ENCODE measurements at regions not wholly inside any gene's neighbourhood (a gene's known extent, or its start where the extent isn't known, plus 50 kb on each side); places are given as distances from the start of the nearest gene placed in this dataset.

GRCh38 chr3:81853431-81853830 lies 92.0 kb upstream of the GBE1 start:
- H3K4me3 ChIP-seq = no peak overlapping the region
- TF ChIP-seq, protein P1, sequence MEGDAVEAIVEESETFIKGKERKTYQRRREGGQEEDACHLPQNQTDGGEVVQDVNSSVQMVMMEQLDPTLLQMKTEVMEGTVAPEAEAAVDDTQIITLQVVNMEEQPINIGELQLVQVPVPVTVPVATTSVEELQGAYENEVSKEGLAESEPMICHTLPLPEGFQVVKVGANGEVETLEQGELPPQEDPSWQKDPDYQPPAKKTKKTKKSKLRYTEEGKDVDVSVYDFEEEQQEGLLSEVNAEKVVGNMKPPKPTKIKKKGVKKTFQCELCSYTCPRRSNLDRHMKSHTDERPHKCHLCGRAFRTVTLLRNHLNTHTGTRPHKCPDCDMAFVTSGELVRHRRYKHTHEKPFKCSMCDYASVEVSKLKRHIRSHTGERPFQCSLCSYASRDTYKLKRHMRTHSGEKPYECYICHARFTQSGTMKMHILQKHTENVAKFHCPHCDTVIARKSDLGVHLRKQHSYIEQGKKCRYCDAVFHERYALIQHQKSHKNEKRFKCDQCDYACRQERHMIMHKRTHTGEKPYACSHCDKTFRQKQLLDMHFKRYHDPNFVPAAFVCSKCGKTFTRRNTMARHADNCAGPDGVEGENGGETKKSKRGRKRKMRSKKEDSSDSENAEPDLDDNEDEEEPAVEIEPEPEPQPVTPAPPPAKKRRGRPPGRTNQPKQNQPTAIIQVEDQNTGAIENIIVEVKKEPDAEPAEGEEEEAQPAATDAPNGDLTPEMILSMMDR (IDR thresholded peaks at IDR 0.05) = no peak
- no peak for TF ChIP-seq POLR2A (IDR thresholded peaks at IDR 0.05)
- TF ChIP-seq POLR2AphosphoS5 (IDR thresholded peaks at IDR 0.05) = no peak
- no peak for TF ChIP-seq EP300 (IDR thresholded peaks at IDR 0.05)
- no peak overlapping the region for H3K27ac ChIP-seq
- ATAC-seq = no peak
- H3K4me1 ChIP-seq = no peaks in the 10 kb centered on the region
- 57 to 75% methylated on average over 3 of the region's 3 CpGs for WGBS, 2 donors (ENCODE audit: low coverage in 1 of 2)
- H3K9me3 ChIP-seq = no peaks in the 10 kb centered on the region
- no peaks in the 10 kb centered on the region for H3K27me3 ChIP-seq
- no peaks in the 10 kb centered on the region for H3K36me3 ChIP-seq

GRCh38 chr3:81851176-81851575 lies 89.7 kb upstream of the GBE1 start:
- Histone ChIP-seq H3K27me3 (no peaks in the 10 kb centered on the region), H3K4me1 (no peaks in the 10 kb centered on the region), H3K9me3 (no peaks in the 10 kb centered on the region), H3K36me3 (no peaks in the 10 kb centered on the region), H3K27ac (no peak overlapping the region), H3K4me3 (no peak overlapping the region)
- no peak for ATAC-seq
- TF ChIP-seq, protein P1 (IDR thresholded peaks at IDR 0.05) = no peak
- TF ChIP-seq EP300 (IDR thresholded peaks at IDR 0.05) (no peak), POLR2A (IDR thresholded peaks at IDR 0.05) (no peak), POLR2AphosphoS5 (IDR thresholded peaks at IDR 0.05) (no peak)

- WGBS, 2 donors (ENCODE audit: low coverage in 1 of 2) = 93% methylated on average over 1 of the region's 1 CpG; no CpG with 5 or more reads in 1 of the 2 donors
- Histone ChIP-seq H3K9me3 (no peaks in the 10 kb centered on the region), H3K4me3 (no peak overlapping the region), H3K4me1 (peaks cover 0 to 6% (median 0%) of the 10 kb centered on the region in 3 donors), H3K27me3 (no peaks in the 10 kb centered on the region), H3K36me3 (no peaks in the 10 kb centered on the region), H3K27ac (no peak overlapping the region)
- ATAC-seq = no peak
- TF ChIP-seq POLR2A (IDR thresholded peaks at IDR 0.05) = no peak
- TF ChIP-seq, protein P1 (IDR thresholded peaks at IDR 0.05) = no peak
- no peak for TF ChIP-seq EP300 (IDR thresholded peaks at IDR 0.05)
- no peak for TF ChIP-seq POLR2AphosphoS5 (IDR thresholded peaks at IDR 0.05)
These were observed 85.5 kb upstream of the GBE1 start for GRCh38 chr3:81846988-81847387.

DNA sequence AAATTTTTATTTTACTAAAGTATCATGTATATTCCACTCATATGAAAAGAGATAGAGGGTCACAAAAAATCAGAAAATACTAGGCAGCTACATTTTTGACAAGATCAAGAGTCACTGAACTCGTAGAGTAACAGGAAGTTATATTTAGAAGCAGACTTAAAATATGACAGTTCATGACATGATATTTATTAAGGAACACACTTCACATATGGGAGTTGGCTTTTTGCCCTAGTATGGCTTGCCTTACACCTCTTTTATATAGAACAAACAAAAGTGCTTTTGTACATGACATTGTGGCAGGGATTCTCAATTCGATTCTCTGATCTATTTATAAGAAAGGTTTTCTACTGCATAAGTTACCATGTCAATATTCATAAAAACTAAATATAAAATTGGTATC lies 80.1 kb upstream of the GBE1 start:
- no peak for TF ChIP-seq POLR2A (IDR thresholded peaks at IDR 0.05)
- TF ChIP-seq POLR2AphosphoS5 (IDR thresholded peaks at IDR 0.05) = no peak
- TF ChIP-seq, protein P1 (IDR thresholded peaks at IDR 0.05) = no peak
- TF ChIP-seq EP300 (IDR thresholded peaks at IDR 0.05) = no peak
- Histone ChIP-seq H3K27me3 (no peaks in the 10 kb centered on the region), H3K36me3 (no peaks in the 10 kb centered on the region), H3K4me3 (no peak overlapping the region), H3K9me3 (no peaks in the 10 kb centered on the region), H3K27ac (no peak overlapping the region), H3K4me1 (peaks cover 0 to 6% (median 0%) of the 10 kb centered on the region in 3 donors)
- no peak for ATAC-seq
- whole genome bisulfite sequencing, 2 donors (ENCODE audit: low coverage in 1 of 2) = 25 to 31% methylated on average over 2 of the region's 2 CpGs

DNA sequence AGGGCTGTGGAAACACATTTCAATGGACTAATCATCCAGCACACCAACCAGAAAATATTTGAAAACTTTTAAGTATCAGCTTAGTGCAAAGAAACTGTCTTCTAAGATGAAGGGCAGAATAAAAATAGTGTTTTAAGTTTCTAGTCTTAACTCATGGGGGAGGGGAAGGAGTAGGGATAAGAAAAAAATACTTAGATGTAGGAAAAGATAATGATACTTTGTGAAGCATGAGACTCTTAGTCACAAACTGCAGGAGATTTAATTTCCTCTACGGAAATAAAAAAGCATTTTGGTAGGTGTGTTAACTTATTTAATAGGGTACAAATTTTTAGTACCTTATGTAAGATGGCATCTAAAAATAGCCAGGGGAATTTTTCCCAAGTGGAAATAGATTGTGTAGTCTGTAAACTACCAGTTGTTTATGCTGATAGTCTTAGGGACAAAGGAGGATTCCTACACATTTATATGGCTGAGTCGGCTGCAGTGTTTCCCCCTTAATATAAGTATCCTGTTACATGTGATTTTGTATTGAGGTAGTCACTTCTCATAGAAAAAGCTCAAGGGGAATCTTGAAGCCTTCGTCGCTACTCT lies 78.2 kb upstream of the GBE1 start:
- 63 to 70% methylated on average over 4 of the region's 4 CpGs for WGBS, 2 donors (ENCODE audit: low coverage in 1 of 2)
- no peak for TF ChIP-seq POLR2A (IDR thresholded peaks at IDR 0.05)
- TF ChIP-seq, protein P1 (IDR thresholded peaks at IDR 0.05) = no peak
- TF ChIP-seq POLR2AphosphoS5 (IDR thresholded peaks at IDR 0.05) = no peak
- no peak for TF ChIP-seq EP300 (IDR thresholded peaks at IDR 0.05)
- Histone ChIP-seq H3K4me3 (no peak overlapping the region), H3K9me3 (no peaks in the 10 kb centered on the region), H3K27ac (no peak overlapping the region), H3K4me1 (no peaks in the 10 kb centered on the region), H3K36me3 (no peaks in the 10 kb centered on the region), H3K27me3 (no peaks in the 10 kb centered on the region)
- no peak for ATAC-seq
